Fibroblast of lung (primary cell): ENCODE measurements at regions not wholly inside any gene's neighbourhood (a gene's known extent, or its start where the extent isn't known, plus 50 kb on each side); places are given as distances from the start of the nearest gene placed in this dataset.
"Not testable (repeated sequence)": the region's sequence is repeated elsewhere in the genome, so short reads cannot be mapped to it uniquely, and the experiment has no call there.

Experiments used
- DNase-seq, 2 donors: peaks; one replicate each; pipeline versions ENCODE4 v3.0.0 to v3.0.0-alpha.2; 2010; ENCODE audit warnings: low read depth in 2 of 2
- H2AFZ ChIP-seq: 2 replicates; pipeline ENCODE4 v1.5.1; 2012; ENCODE audit warnings: low read length, control low read depth, inconsistent platforms
- H3K27ac ChIP-seq: 2 replicates; pipeline ENCODE4 v1.5.1; 2011; ENCODE audit warnings: low read length, control low read depth; ENCODE audit not compliant: insufficient read depth
- H3K27me3 ChIP-seq: 2 replicates; pipeline ENCODE4 v1.5.1; 2011; ENCODE audit warnings: mild to moderate bottlenecking, low read length; ENCODE audit not compliant: control insufficient read depth, insufficient read depth
- H3K36me3 ChIP-seq: 2 replicates; pipeline ENCODE4 v1.5.1; 2011; ENCODE audit warnings: low read length; ENCODE audit not compliant: control insufficient read depth, insufficient read depth
- H3K4me1 ChIP-seq: 2 replicates; pipeline ENCODE4 v1.5.1; 2011; ENCODE audit warnings: low read length; ENCODE audit not compliant: control insufficient read depth, insufficient read depth; ENCODE audit errors: extremely low read depth
- H3K4me2 ChIP-seq: 2 replicates; pipeline ENCODE4 v1.5.1; 2011; ENCODE audit warnings: low read length, control low read depth; ENCODE audit not compliant: insufficient read depth; ENCODE audit errors: extremely low read depth
- H3K4me3 ChIP-seq, 4 experiments: fragments of 200-600 bp in 1 of 4; sonication (generic) in 1 of 4; replicated peaks in 1 of 4; 2 replicates each; pipeline ENCODE4 v1.5.1; 2011 to 2016; ENCODE audit warnings: low read length in 4 of 4, low read depth in 3 of 4, mild to moderate bottlenecking in 3 of 4, control low read depth in 2 of 4, inconsistent platforms in 1 of 4, mixed read lengths in 1 of 4; ENCODE audit not compliant: insufficient read depth in 1 of 4; ENCODE audit errors: control extremely low read depth in 1 of 4
- H3K79me2 ChIP-seq: 2 replicates; pipeline ENCODE4 v1.5.1; 2012; ENCODE audit warnings: mild to moderate bottlenecking, low read length, inconsistent platforms; ENCODE audit not compliant: control insufficient read depth, insufficient read depth
- H3K9ac ChIP-seq: 2 replicates; pipeline ENCODE4 v1.5.1; 2011; ENCODE audit warnings: mild to moderate bottlenecking, low read length, control low read depth; ENCODE audit not compliant: insufficient read depth
- H3K9me3 ChIP-seq: 2 replicates; pipeline ENCODE4 v1.5.1; 2012; ENCODE audit warnings: low read depth, low read length; ENCODE audit not compliant: control insufficient read depth, insufficient read depth
- H4K20me1 ChIP-seq: 2 replicates; pipeline ENCODE4 v1.5.1; 2011; ENCODE audit warnings: low read length; ENCODE audit not compliant: control insufficient read depth, insufficient read depth; ENCODE audit errors: extremely low read depth
- EZH2 ChIP-seq: IDR thresholded peaks from 2 replicates; pipeline ENCODE4 v1.5.1; 2012; ENCODE audit warnings: low read length, control low read depth, mild to moderate bottlenecking; ENCODE audit errors: missing control alignments
- TF ChIP-seq, protein P1 (sequence below), 2 donors: IDR thresholded peaks in 1 of 2; conservative IDR thresholded peaks in 1 of 2; 1 replicate in 1 of 2; 2 replicates in 1 of 2; pipeline ENCODE4 v1.5.1; 2011 to 2012; ENCODE audit warnings: low read length in 2 of 2, control low read depth in 1 of 2, inconsistent platforms in 1 of 2, low read depth in 1 of 2, mild to moderate bottlenecking in 1 of 2

DNA sequence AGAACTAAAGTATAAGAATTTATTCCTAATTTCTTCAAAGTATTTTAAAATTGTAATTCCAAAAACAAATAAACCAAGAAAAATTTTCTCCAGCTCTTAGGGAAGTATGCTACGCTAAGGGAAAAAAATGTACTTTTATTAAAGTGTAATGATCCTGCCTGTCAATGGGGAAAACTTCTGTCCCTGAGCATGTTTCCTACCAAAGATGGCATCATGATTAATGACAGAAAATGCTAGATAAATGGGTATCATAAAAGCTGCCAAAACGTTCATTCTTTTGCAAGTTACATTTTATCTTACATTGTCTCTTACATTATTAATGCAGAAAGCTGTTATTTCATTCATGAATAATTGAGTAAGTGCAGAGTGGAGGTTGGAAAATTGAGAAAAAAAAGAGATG, 443.4 kb downstream of the TECRL start:
- no peak overlapping the region for H3K9ac ChIP-seq
- H3K27me3 ChIP-seq = no peaks in the 10 kb centered on the region
- no peaks in the 10 kb centered on the region for H3K79me2 ChIP-seq
- no peaks in the 10 kb centered on the region for H3K36me3 ChIP-seq
- no peaks in the 10 kb centered on the region for H3K9me3 ChIP-seq
- no peaks in the 10 kb centered on the region for H3K4me1 ChIP-seq
- no peak overlapping the region for H2AFZ ChIP-seq
- no peak overlapping the region for H3K27ac ChIP-seq
- H3K4me2 ChIP-seq = no peak overlapping the region
- H4K20me1 ChIP-seq = no peaks in the 10 kb centered on the region
- no peak for DNase-seq
- no peak for TF ChIP-seq EZH2
- TF ChIP-seq, protein P1, sequence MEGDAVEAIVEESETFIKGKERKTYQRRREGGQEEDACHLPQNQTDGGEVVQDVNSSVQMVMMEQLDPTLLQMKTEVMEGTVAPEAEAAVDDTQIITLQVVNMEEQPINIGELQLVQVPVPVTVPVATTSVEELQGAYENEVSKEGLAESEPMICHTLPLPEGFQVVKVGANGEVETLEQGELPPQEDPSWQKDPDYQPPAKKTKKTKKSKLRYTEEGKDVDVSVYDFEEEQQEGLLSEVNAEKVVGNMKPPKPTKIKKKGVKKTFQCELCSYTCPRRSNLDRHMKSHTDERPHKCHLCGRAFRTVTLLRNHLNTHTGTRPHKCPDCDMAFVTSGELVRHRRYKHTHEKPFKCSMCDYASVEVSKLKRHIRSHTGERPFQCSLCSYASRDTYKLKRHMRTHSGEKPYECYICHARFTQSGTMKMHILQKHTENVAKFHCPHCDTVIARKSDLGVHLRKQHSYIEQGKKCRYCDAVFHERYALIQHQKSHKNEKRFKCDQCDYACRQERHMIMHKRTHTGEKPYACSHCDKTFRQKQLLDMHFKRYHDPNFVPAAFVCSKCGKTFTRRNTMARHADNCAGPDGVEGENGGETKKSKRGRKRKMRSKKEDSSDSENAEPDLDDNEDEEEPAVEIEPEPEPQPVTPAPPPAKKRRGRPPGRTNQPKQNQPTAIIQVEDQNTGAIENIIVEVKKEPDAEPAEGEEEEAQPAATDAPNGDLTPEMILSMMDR (conservative IDR thresholded peaks at IDR 0.05 in 1 of 2, IDR thresholded peaks at IDR 0.05 in 1 of 2; ENCODE audit: low read depth in 1 of 2, low read length in 2 of 2) = no peak
- H3K4me3 ChIP-seq = no peak overlapping the region

DNA sequence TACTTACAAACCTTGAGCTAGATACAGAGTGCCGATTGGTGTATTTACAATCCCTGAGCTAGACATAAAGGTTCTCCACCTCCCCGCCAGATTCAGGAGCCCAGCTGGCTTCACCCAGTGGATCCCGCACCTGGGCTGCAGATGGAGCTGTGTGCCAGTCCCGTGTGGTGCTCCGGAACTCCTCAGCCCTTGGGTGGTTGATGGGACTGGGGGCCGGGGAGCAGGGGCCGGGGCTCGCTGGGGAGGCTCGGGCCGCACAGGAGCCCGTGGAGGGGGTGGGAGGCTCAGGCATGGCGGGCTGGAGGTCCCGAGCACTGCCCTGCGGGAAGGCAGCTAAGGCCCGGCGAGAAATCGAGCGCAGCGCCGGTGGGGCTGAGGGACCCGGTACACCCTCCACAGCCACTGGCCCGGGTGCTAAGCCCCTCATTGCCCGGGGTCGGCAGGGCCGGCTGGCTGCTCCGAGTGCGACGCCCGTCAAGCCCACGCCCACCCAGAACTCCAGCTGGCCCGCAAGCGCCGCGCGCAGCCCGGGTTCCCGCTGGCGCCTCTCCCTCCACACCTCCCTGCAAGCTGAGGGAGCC, 466.5 kb downstream of the TECRL start:
- H4K20me1 ChIP-seq, H3K27me3 ChIP-seq, H3K9ac ChIP-seq, H3K36me3 ChIP-seq, H3K4me3 ChIP-seq, H3K4me2 ChIP-seq, H3K79me2 ChIP-seq, H3K27ac ChIP-seq, H3K4me1 ChIP-seq, H2AFZ ChIP-seq, DNase-seq, H3K9me3 ChIP-seq: not testable (repeated sequence)

DNA sequence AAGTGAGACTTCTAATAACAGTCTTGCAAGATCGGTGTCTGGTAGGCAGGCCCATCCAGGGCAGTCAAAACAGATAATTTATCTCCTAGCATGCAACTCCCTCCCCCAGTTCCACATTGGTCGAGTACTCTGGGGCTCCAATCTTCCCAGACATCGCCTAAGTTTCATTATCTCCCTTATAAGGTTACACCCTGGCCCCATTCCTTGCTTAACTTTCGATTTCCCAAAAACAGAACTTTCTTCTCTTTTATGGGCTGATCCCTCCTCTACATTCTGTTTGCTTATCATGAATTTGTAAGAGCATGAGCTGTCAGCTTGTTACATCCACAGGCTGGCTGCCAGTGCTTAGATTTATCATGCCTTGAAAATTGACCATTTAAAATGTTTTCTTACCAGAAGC, 471.3 kb downstream of the TECRL start:
- Histone ChIP-seq H3K27ac (no peak overlapping the region), H3K36me3 (no peaks in the 10 kb centered on the region), H3K4me1 (no peaks in the 10 kb centered on the region), H3K9me3 (no peaks in the 10 kb centered on the region), H3K79me2 (no peaks in the 10 kb centered on the region), H4K20me1 (no peaks in the 10 kb centered on the region), H3K9ac (no peak overlapping the region), H3K4me3 (no peak overlapping the region), H2AFZ (no peak overlapping the region), H3K4me2 (no peak overlapping the region), H3K27me3 (no peaks in the 10 kb centered on the region)
- no peak for TF ChIP-seq EZH2
- TF ChIP-seq, protein P1 (conservative IDR thresholded peaks at IDR 0.05 in 1 of 2, IDR thresholded peaks at IDR 0.05 in 1 of 2; ENCODE audit: low read depth in 1 of 2, low read length in 2 of 2) = no peak
- peak in 1 of 2 donors; percentile 39 for DNase-seq
